DND-41 (cell line): ENCODE measurements at regions not wholly inside any gene's neighbourhood (a gene's known extent, or its start where the extent isn't known, plus 50 kb on each side); places are given as distances from the start of the nearest gene placed in this dataset.

ENCODE experiments used
- ATAC-seq: fragments of 200-7000 bp; cut with Tn5 transposase; 3 replicates; pipeline ENCODE4 v1.9.1; 2021; ENCODE audit warnings: low read depth; ENCODE audit not compliant: insufficient read depth
- DNase-seq: peaks from one replicate; pipeline ENCODE4 v3.0.0-alpha.2; 2020
- H2AFZ ChIP-seq: 2 replicates; pipeline ENCODE4 v1.6.0; 2012; ENCODE audit warnings: low read depth, low read length
- H3K27ac ChIP-seq: 2 replicates; pipeline ENCODE4 v1.5.1; 2012; ENCODE audit warnings: low read length, inconsistent platforms
- H3K27me3 ChIP-seq: fragments of 200-600 bp; sonication (generic); 2 replicates; pipeline ENCODE4 v1.6.0; 2012; ENCODE audit warnings: low read length, mild to moderate bottlenecking, inconsistent platforms; ENCODE audit not compliant: insufficient read depth, poor library complexity
- H3K36me3 ChIP-seq: 2 replicates; pipeline ENCODE4 v1.5.1; 2012; ENCODE audit warnings: low read length, inconsistent platforms; ENCODE audit not compliant: insufficient read depth
- H3K4me1 ChIP-seq: 2 replicates; pipeline ENCODE4 v1.5.1; 2012; ENCODE audit warnings: mild to moderate bottlenecking, low read length; ENCODE audit not compliant: insufficient read depth
- H3K4me2 ChIP-seq: 2 replicates; pipeline ENCODE4 v1.6.0; 2012; ENCODE audit warnings: mild to moderate bottlenecking, moderate library complexity, low read length, inconsistent platforms; ENCODE audit not compliant: insufficient read depth
- H3K4me3 ChIP-seq, 2 experiments: fragments of 200-600 bp in 1 of 2; shearing (Covaris generic) in 1 of 2; 2 replicates each; pipeline ENCODE4 v1.5.1; 2012 to 2016; ENCODE audit warnings: inconsistent platforms in 2 of 2, low read length in 2 of 2, mild to moderate bottlenecking in 2 of 2, low read depth in 1 of 2, moderate library complexity in 1 of 2
- H3K79me2 ChIP-seq: 2 replicates; pipeline ENCODE4 v1.6.0; 2012; ENCODE audit warnings: low read length, inconsistent platforms; ENCODE audit not compliant: insufficient read depth
- H3K9ac ChIP-seq: 2 replicates; pipeline ENCODE4 v1.6.0; 2012; ENCODE audit warnings: low read depth, mild to moderate bottlenecking, inconsistent platforms, low read length, moderate library complexity
- H3K9me3 ChIP-seq: 2 replicates; pipeline ENCODE4 v1.5.1; 2012; ENCODE audit warnings: low read length, moderate library complexity, mild to moderate bottlenecking, inconsistent platforms; ENCODE audit not compliant: insufficient read depth, severe bottlenecking
- H4K20me1 ChIP-seq: 2 replicates; pipeline ENCODE4 v1.6.0; 2012; ENCODE audit warnings: low read length; ENCODE audit not compliant: insufficient read depth
- CTCF ChIP-seq: IDR thresholded peaks from 2 replicates; pipeline ENCODE4 v1.5.1; 2012; ENCODE audit warnings: borderline replicate concordance, low read length, moderate library complexity, mild to moderate bottlenecking; ENCODE audit not compliant: poor library complexity, severe bottlenecking; ENCODE audit errors: extremely low read depth
- EZH2 ChIP-seq: IDR thresholded peaks from 3 replicates; pipeline ENCODE4 v1.6.1; 2012; ENCODE audit warnings: borderline replicate concordance, low read depth, mild to moderate bottlenecking, moderate library complexity, low read length, inconsistent platforms; ENCODE audit not compliant: severe bottlenecking

GRCh38 chr2:45263147-45263546 is 253.9 kb upstream of the SIX2 start:
- ATAC-seq (peak; percentile 68), DNase-seq (peak; percentile 47)
- peak overlapping the region; percentile 62 for H3K27ac ChIP-seq
- no peaks in the 10 kb centered on the region for H3K79me2 ChIP-seq
- TF ChIP-seq CTCF = no peak
- no peak for TF ChIP-seq EZH2
- peaks cover 39% of the 10 kb centered on the region for H3K4me1 ChIP-seq
- H3K4me3 ChIP-seq = peak overlapping the region in 1 of 2 experiments; percentile 44; a peak in 2 of 4 replicates
- no peaks in the 10 kb centered on the region for H4K20me1 ChIP-seq
- H3K9ac ChIP-seq = no peak overlapping the region
- peak overlapping the region; percentile 42 for H2AFZ ChIP-seq
- no peaks in the 10 kb centered on the region for H3K36me3 ChIP-seq
- H3K4me2 ChIP-seq = peak overlapping the region; percentile 55
- no peaks in the 10 kb centered on the region for H3K27me3 ChIP-seq
- H3K9me3 ChIP-seq = no peaks in the 10 kb centered on the region

GRCh38 chr2:45261746-45262145 is 252.5 kb upstream of the SIX2 start:
- no peaks in the 10 kb centered on the region for H3K27me3 ChIP-seq
- peak; percentile 62 for DNase-seq
- no peak overlapping the region for H2AFZ ChIP-seq
- H4K20me1 ChIP-seq = no peaks in the 10 kb centered on the region
- TF ChIP-seq CTCF = no peak
- TF ChIP-seq EZH2 = no peak
- H3K4me1 ChIP-seq = peaks cover 39% of the 10 kb centered on the region
- peak overlapping the region; percentile 55 for H3K4me2 ChIP-seq
- H3K27ac ChIP-seq = peak overlapping the region; percentile 62
- H3K9ac ChIP-seq = peak overlapping the region; percentile 11
- no peaks in the 10 kb centered on the region for H3K36me3 ChIP-seq
- no peaks in the 10 kb centered on the region for H3K9me3 ChIP-seq
- H3K79me2 ChIP-seq = no peaks in the 10 kb centered on the region
- peak; percentile 93 for ATAC-seq
- no peak overlapping the region for H3K4me3 ChIP-seq

DNA sequence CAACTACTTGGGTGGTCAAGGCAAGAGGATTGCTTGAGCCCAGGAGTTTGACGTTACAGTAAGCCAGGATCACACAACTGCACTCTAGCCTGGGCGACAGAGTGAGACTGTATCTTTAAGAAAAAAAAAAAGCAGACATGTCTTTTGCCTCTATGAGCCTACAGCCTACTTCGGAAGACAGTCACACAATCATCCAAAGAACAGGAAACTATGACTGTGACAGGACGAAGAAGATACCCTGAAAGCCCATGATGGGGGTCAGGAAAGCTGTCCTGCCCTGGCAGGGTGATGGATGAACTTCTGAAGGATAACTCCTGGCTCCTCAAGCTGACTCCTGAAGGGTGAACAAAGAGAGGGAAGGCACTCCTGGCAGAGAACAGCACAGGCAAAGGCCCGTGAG is 251.7 kb upstream of the SIX2 start:
- ATAC-seq (no peak), DNase-seq (no peak)
- Histone ChIP-seq H3K4me3 (no peak overlapping the region), H3K36me3 (no peaks in the 10 kb centered on the region), H3K4me2 (peak overlapping the region; percentile 55; the same call in 1 of the 2 replicates), H3K27me3 (no peaks in the 10 kb centered on the region), H2AFZ (no peak overlapping the region), H4K20me1 (no peaks in the 10 kb centered on the region), H3K9ac (0 out of 2 replicates have a peak overlapping the region, but pooled peaks have one; percentile 11), H3K79me2 (no peaks in the 10 kb centered on the region), H3K9me3 (no peaks in the 10 kb centered on the region), H3K27ac (peak overlapping the region; percentile 62), H3K4me1 (peaks cover 39% of the 10 kb centered on the region)
- TF ChIP-seq EZH2 (no peak), CTCF (no peak)
